ENCODE measurements at regions not wholly inside any gene's neighbourhood (a gene's known extent, or its start where the extent isn't known, plus 50 kb on each side); places are given as distances from the start of the nearest gene placed in this dataset.

GRCh38 chr2:15851076-15851693 is 89.2 kb upstream of the MYCN start:
- Mint-ChIP-seq H3K27me3 (peaks cover 8% of the 10 kb centered on the region), H3K36me3 (ENCODE audit: low read depth) (no peaks in the 10 kb centered on the region), H3K9me3 (peaks cover 3% of the 10 kb centered on the region), H3K4me3 (no peak overlapping the region), H3K27ac (no peak overlapping the region), H3K4me1 (ENCODE audit: low read depth) (no peaks in the 10 kb centered on the region)
- ChIA-PET POLR2A (no interaction called here), CTCF (no interaction called here)
- DNase-seq (no peak), ATAC-seq (ENCODE audit: poor library complexity) (no peak)
- no peak for TF ChIP-seq CTCF (IDR thresholded peaks at IDR 0.05)
- Histone ChIP-seq H3K4me3 (ENCODE audit: low read length) (no peak overlapping the region), H3K27me3 (ENCODE audit: control insufficient read depth in 1 of 2, insufficient read depth in 2 of 2, low read length in 2 of 2) (peaks cover 0 to under 1% of the 10 kb centered on the region in 2 experiments), H3K27ac (ENCODE audit: low read depth in 1 of 2, low read length in 2 of 2) (no peak overlapping the region), H3K36me3 (ENCODE audit: insufficient read depth, low read length) (no peaks in the 10 kb centered on the region), H3K9me3 (ENCODE audit: control insufficient read depth in 1 of 2, insufficient read depth in 1 of 2, low read length in 2 of 2) (peaks cover 5 to 24% of the 10 kb centered on the region in 2 experiments), H3K4me1 (ENCODE audit: insufficient read depth, low read length) (no peaks in the 10 kb centered on the region)
- intact Hi-C loops (cut with DNase I, micrococcal nuclease) = no loop called here

- peaks cover 5 to 11% of the 10 kb centered on the region in 2 experiments for H3K9me3 ChIP-seq (ENCODE audit: control insufficient read depth in 1 of 2, insufficient read depth in 1 of 2, low read length in 2 of 2)
- ChIA-PET CTCF (no interaction called here), POLR2A (no interaction called here)
- TF ChIP-seq CTCF (IDR thresholded peaks at IDR 0.05) = no peak
- Mint-ChIP-seq H3K4me3 (no peak overlapping the region), H3K4me1 (ENCODE audit: low read depth) (no peaks in the 10 kb centered on the region), H3K27ac (no peak overlapping the region), H3K9me3 (peaks cover 2% of the 10 kb centered on the region), H3K27me3 (peaks cover 12% of the 10 kb centered on the region), H3K36me3 (ENCODE audit: low read depth) (no peaks in the 10 kb centered on the region)
- no peaks in the 10 kb centered on the region for H3K36me3 ChIP-seq (ENCODE audit: insufficient read depth, low read length)
- no peaks in the 10 kb centered on the region for H3K4me1 ChIP-seq (ENCODE audit: insufficient read depth, low read length)
- ATAC-seq (ENCODE audit: poor library complexity) = no peak
- no peak overlapping the region for H3K27ac ChIP-seq (ENCODE audit: low read depth in 1 of 2, low read length in 2 of 2)
- no peak for DNase-seq
- no peak overlapping the region for H3K4me3 ChIP-seq (ENCODE audit: low read length)
- intact Hi-C loops (cut with DNase I, micrococcal nuclease) = no loop called here
- H3K27me3 ChIP-seq (ENCODE audit: control insufficient read depth in 1 of 2, insufficient read depth in 2 of 2, low read length in 2 of 2) = peaks cover 0 to 3% of the 10 kb centered on the region in 2 experiments
Observed at GRCh38 chr2:15852811-15853210, 87.5 kb upstream of the MYCN start.

GRCh38 chr2:15853903-15854302 is 86.4 kb upstream of the MYCN start:
- ATAC-seq (ENCODE audit: poor library complexity) (no peak), DNase-seq (no peak)
- Mint-ChIP-seq H3K4me3 (no peak overlapping the region), H3K36me3 (ENCODE audit: low read depth) (no peaks in the 10 kb centered on the region), H3K9me3 (peaks cover 2% of the 10 kb centered on the region), H3K27ac (no peak overlapping the region), H3K27me3 (peaks cover 18% of the 10 kb centered on the region), H3K4me1 (ENCODE audit: low read depth) (no peaks in the 10 kb centered on the region)
- Histone ChIP-seq H3K36me3 (ENCODE audit: insufficient read depth, low read length) (no peaks in the 10 kb centered on the region), H3K27ac (ENCODE audit: low read depth in 1 of 2, low read length in 2 of 2) (no peak overlapping the region), H3K9me3 (ENCODE audit: control insufficient read depth in 1 of 2, insufficient read depth in 1 of 2, low read length in 2 of 2) (peaks cover 5 to 11% of the 10 kb centered on the region in 2 experiments), H3K4me1 (ENCODE audit: insufficient read depth, low read length) (no peaks in the 10 kb centered on the region), H3K27me3 (ENCODE audit: control insufficient read depth in 1 of 2, insufficient read depth in 2 of 2, low read length in 2 of 2) (peaks cover 0 to 3% of the 10 kb centered on the region in 2 experiments), H3K4me3 (ENCODE audit: low read length) (no peak overlapping the region)
- TF ChIP-seq CTCF (IDR thresholded peaks at IDR 0.05) = no peak
- ChIA-PET POLR2A (no interaction called here), CTCF (no interaction called here)
- intact Hi-C loops (cut with DNase I, micrococcal nuclease) = no loop called here
